Parathyroid adenoma (tissue), 2 donors: ENCODE measurements at regions not wholly inside any gene's neighbourhood (a gene's known extent, or its start where the extent isn't known, plus 50 kb on each side); places are given as distances from the start of the nearest gene placed in this dataset.

Experiments used
- H2AFZ ChIP-seq: fragments of 300-600 bp; sonication (generic); one replicate; pipeline ENCODE4 v1.7.0; 2017; ENCODE audit warnings: antibody characterized with exemption, mild to moderate bottlenecking
- H3K27ac ChIP-seq: fragments of 300-600 bp; sonication (generic); one replicate; pipeline ENCODE4 v1.7.0; 2017
- H3K27me3 ChIP-seq: fragments of 300-600 bp; sonication (generic); one replicate; pipeline ENCODE4 v1.7.0; 2017; ENCODE audit warnings: low read length; ENCODE audit not compliant: control insufficient read depth, insufficient read depth
- H3K36me3 ChIP-seq: fragments of 300-600 bp; sonication (generic); one replicate; pipeline ENCODE4 v1.7.0; 2017; ENCODE audit warnings: low read length; ENCODE audit not compliant: control insufficient read depth, insufficient read depth
- H3K4me1 ChIP-seq: fragments of 300-600 bp; sonication (generic); one replicate; pipeline ENCODE4 v1.7.0; 2017; ENCODE audit warnings: control low read depth
- H3K4me2 ChIP-seq: fragments of 300-600 bp; sonication (generic); one replicate; pipeline ENCODE4 v1.7.0; 2017; ENCODE audit warnings: low read length
- H3K4me3 ChIP-seq: fragments of 300-600 bp; sonication (generic); one replicate; pipeline ENCODE4 v1.7.0; 2017; ENCODE audit warnings: low read depth, low read length
- H3K79me2 ChIP-seq: fragments of 300-600 bp; sonication (generic); one replicate; pipeline ENCODE4 v1.7.0; 2017; ENCODE audit warnings: control low read depth
- H3K9ac ChIP-seq: fragments of 300-600 bp; sonication (generic); one replicate; pipeline ENCODE4 v1.7.0; 2017; ENCODE audit warnings: mild to moderate bottlenecking
- H3K9me3 ChIP-seq: fragments of 300-600 bp; sonication (generic); one replicate; pipeline ENCODE4 v1.7.0; 2017; ENCODE audit warnings: low read length; ENCODE audit not compliant: control insufficient read depth
- TF ChIP-seq, protein P1 (sequence below): fragments of 300-600 bp; sonication (generic); IDR thresholded peaks from one replicate; pipeline ENCODE4 v1.7.0; 2017; ENCODE audit warnings: antibody characterized with exemption, mild to moderate bottlenecking
- donor health status: primary hyperparathyroidism.

- Histone ChIP-seq H3K9ac (no peak overlapping the region), H3K4me1 (no peaks in the 10 kb centered on the region), H3K4me3 (no peak overlapping the region), H3K79me2 (no peaks in the 10 kb centered on the region), H3K36me3 (no peaks in the 10 kb centered on the region), H3K9me3 (no peaks in the 10 kb centered on the region), H3K27ac (no peak overlapping the region), H2AFZ (no peak overlapping the region), H3K4me2 (no peak overlapping the region), H3K27me3 (no peaks in the 10 kb centered on the region)
- TF ChIP-seq, protein P1, sequence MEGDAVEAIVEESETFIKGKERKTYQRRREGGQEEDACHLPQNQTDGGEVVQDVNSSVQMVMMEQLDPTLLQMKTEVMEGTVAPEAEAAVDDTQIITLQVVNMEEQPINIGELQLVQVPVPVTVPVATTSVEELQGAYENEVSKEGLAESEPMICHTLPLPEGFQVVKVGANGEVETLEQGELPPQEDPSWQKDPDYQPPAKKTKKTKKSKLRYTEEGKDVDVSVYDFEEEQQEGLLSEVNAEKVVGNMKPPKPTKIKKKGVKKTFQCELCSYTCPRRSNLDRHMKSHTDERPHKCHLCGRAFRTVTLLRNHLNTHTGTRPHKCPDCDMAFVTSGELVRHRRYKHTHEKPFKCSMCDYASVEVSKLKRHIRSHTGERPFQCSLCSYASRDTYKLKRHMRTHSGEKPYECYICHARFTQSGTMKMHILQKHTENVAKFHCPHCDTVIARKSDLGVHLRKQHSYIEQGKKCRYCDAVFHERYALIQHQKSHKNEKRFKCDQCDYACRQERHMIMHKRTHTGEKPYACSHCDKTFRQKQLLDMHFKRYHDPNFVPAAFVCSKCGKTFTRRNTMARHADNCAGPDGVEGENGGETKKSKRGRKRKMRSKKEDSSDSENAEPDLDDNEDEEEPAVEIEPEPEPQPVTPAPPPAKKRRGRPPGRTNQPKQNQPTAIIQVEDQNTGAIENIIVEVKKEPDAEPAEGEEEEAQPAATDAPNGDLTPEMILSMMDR: no peak
Measured at GRCh38 chr11:128305588-128305987, 281.8 kb downstream of the ETS1 start.

DNA sequence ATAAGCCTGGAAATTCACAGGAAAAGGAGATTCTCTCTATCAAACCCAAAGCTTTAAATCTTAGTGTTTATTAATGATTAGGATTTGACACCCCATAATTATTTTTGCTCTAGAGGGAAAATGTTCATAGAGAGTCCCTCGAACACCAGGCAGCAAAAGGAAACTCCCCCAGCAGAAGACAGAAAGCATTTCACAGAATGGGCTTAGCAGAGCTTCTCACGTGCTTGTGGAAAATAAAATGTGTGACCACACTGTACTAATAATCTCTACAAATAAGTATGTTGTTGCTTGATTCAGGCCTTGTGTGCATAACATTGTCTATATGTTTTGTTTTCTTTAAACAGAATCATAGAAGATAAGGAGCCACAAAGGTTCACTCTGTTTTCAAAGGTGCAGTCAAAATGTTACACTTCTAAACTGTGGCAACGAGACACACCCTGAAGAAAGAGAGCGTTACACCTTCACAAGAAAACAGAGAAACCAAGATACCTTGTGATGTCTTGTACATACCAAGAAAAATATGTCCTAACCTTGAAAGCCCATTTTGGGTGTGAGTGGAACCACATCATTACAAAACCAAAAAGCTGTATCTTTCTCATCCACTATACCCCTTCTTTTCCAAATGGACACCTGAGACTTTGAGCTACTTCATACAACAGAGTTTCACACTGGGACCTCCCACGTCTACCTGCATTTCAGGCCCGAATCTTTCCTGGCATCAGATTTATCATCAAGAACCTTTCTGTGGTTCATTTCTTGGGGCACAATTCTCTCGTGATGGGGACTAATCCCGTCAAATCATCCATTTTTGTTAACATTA lies 282.5 kb downstream of the ETS1 start:
- no peak overlapping the region for H3K4me2 ChIP-seq
- H3K4me3 ChIP-seq: no peak overlapping the region
- H2AFZ ChIP-seq: no peak overlapping the region
- TF ChIP-seq, protein P1: no peak
- no peak overlapping the region for H3K27ac ChIP-seq
- no peaks in the 10 kb centered on the region for H3K27me3 ChIP-seq
- no peaks in the 10 kb centered on the region for H3K9me3 ChIP-seq
- no peak overlapping the region for H3K9ac ChIP-seq
- H3K36me3 ChIP-seq: no peaks in the 10 kb centered on the region
- H3K4me1 ChIP-seq: no peaks in the 10 kb centered on the region
- H3K79me2 ChIP-seq: no peaks in the 10 kb centered on the region

DNA sequence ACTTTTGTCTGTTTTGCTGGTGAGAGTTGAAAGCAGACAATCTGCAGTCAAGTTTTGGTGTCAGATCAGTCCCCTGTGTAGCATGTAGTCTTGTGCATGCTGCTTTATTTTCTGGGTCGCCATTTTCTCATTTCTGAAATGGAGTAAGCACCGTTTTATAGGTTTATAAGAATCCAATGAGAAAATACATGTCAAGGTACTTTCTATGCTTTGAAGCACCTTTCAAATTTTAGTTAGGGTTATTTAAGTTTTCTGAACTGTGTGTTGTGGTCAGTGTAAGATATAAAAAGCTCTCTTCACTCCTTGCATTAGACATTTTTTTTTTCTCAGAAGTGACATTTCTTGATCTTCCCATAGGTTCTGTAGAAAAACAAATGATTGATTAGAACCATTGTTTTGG lies 283.2 kb downstream of the ETS1 start:
- no peaks in the 10 kb centered on the region for H3K36me3 ChIP-seq
- H3K4me3 ChIP-seq: no peak overlapping the region
- TF ChIP-seq, protein P1: no peak
- H3K9ac ChIP-seq: no peak overlapping the region
- H3K9me3 ChIP-seq: no peaks in the 10 kb centered on the region
- H3K79me2 ChIP-seq: no peaks in the 10 kb centered on the region
- no peaks in the 10 kb centered on the region for H3K4me1 ChIP-seq
- H2AFZ ChIP-seq: no peak overlapping the region
- H3K27me3 ChIP-seq: no peaks in the 10 kb centered on the region
- no peak overlapping the region for H3K4me2 ChIP-seq
- no peak overlapping the region for H3K27ac ChIP-seq

DNA sequence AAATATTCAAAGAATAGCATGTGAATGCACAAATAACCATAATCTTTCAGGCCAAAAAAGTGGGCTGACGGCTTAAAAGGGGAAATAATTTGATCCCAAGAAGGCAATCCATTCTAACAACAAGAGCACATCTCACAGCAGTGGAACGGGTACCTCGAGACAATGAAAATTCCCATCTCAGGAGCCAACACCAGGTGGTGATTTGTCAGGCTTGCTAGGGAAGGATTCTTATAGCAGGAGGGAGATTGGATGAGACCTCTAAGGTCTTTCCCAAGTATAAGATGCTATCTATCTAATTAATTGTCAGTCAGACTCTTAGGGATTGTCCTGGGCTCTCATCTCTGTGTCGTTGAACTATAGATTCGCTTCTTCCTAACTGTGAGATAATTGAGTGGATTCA lies 284.0 kb downstream of the ETS1 start:
- Histone ChIP-seq H3K4me2 (no peak overlapping the region), H3K4me3 (no peak overlapping the region), H3K27me3 (no peaks in the 10 kb centered on the region), H3K27ac (no peak overlapping the region), H3K36me3 (no peaks in the 10 kb centered on the region), H3K9ac (no peak overlapping the region), H2AFZ (no peak overlapping the region), H3K9me3 (no peaks in the 10 kb centered on the region), H3K4me1 (no peaks in the 10 kb centered on the region), H3K79me2 (no peaks in the 10 kb centered on the region)
- TF ChIP-seq, protein P1: no peak
